DMS53 treated with DMSO at 0.1 percent for 48 hours (cell line): ENCODE measurements at regions not wholly inside any gene's neighbourhood (a gene's known extent, or its start where the extent isn't known, plus 50 kb on each side); places are given as distances from the start of the nearest gene placed in this dataset.
"Not testable (repeated sequence)": the region's sequence is repeated elsewhere in the genome, so short reads cannot be mapped to it uniquely, and the experiment has no call there.

Source experiments
- DNase-seq: peaks from one replicate; lab custom pipeline; 2025; ENCODE audit not compliant: unreplicated experiment; lab: John Stamatoyannopoulos, UW

DNA sequence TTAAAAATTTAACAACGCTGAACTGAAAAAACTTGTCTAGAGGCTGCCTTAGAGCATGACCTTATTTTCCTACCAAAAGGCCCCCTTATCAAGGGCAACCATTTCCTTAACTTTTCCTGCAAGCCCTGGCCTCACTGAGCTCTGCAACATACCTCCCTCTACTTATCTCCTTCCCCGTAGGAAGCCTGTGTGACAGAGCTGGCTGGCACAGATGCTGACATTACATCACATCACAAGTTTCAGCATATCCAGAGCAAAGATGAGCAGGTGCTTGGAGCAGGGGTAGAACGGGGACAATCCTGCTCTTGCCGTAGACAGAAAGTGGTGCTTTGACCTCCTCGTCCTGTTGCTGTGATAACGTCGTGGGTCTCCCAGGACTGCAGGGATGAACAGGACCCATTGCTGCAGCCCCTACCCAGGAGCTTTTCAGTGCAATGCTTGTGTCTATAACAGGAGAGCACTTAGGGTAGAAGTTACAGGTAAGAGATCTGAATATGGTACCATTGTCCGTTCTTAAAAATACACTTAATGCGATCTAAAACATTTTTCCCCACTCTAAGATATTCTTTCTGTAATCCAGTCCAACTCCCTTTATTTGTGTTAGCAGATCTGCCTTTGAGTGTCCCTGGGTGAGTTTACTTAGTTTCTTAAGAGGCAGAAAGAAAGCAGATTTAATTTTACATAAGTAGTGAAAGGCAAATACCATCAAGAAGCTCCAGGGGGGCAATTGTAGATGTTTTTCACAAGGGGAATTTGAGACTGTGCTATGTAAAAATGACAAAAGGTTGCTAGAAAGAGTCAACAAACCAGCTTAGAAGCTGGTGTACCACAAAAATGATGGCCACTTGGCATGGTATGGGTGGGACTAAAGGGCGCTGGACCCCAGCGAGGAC lies 101.9 kb upstream of the EFNA5 start:
- no peak for DNase-seq

DNA sequence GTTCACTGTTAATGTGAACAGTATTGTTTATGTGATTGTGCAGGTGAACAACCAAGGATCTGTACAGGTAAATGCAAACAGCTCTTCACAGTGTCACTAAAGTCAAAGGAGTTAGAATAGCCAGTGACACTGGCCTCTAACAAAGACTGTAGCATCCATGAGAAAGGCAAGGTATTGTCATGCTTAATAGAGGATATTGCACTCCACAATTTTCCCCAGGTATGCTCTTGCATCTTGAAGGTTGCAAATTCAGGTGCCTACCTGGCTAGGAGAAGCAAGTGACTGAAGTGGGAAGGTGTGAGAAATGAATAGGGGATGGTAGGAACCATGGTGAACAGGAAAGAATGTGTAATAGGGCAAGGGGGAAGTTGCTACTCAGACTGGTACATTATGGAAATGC lies 101.2 kb upstream of the EFNA5 start:
- no peak for DNase-seq

DNA sequence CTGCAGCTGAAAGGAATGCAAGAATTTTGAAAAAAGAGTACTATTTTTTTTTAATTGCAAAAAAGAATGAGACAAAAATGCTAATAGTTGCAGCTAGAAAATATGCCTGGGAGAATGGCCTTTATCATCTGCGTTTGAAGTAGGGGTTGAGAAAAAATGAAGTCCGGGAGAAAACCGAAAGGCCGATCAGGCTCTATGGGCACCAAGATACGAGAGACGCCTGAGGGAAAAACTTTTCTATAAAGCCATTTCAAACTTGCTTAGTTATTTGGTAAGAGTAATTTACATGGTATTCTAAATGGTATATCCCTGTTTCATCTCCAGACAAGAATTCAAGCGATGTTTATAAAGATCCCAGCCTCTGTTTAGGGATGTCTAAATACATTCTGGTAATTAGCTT lies 99.3 kb upstream of the EFNA5 start:
- no peak for DNase-seq

DNA sequence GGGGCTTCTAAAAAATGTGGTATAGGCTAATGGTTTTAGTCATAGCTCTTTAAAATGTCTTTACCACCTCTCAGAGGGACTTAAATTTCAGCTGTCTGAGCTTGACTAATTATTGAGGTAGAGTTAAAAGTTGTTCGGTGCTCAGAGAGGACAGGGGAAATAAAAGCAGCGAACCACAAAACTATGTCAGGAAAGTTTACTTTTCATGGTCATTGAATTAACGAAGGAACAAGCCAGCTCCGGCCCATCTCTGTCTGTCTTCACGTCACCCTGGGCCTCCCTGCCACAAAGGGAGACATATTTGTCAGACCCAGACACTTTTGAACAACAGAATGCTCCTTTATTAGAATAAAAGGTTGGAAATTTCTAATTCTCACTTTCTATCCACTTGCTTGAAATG lies 98.8 kb upstream of the EFNA5 start:
- DNase-seq = no peak

DNA sequence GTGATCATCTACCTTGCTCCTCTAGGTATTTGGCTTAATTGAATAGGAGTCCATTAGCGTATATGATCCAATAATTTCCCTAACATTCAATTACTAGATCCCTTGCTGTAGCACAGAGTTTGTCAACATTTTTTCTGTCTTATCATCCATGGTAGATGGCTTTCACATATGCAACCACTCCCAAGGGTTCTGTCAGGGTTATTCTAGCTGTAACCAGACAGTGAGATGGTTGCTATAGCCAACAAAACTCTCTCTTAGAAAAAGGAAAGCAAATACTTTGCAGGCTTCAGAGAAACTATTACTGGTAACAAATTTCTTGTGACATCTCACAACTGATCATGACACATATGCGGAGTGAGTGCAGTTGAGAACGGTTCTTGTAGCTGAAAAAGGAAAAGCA lies 96.2 kb upstream of the EFNA5 start:
- no peak for DNase-seq

DNA sequence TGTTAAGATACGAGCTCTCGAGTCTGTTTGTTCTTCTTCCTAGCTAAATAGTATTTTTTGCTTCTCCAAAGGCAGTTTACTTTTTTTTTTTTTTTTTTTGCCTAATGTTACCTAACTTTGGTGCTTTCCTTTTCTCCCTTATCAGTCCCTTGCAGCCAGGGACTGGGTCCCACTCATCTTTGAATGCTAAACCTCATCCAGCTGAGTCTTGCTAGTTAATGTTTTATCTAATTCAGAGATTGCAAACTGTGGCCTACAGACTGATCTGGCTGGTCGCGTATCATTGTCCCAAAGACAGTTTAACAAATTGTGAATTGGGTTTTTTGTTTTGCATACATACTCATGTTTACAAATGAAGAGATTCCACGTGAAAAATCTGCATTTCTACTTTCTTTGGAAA lies 95.7 kb upstream of the EFNA5 start:
- no peak for DNase-seq

DNA sequence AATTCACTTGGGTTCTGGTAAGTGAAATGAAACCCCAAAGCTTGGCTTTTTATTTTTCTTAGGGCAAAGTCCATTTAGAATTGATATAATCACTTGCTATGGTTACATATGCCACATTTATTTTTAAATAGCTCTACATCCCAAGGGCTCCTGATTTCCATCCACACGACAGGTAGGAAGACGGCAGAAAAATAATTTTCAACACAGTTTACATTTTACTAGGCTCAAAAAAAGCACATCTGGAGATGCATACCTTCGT lies 95.0 kb upstream of the EFNA5 start:
- no peak for DNase-seq

DNA sequence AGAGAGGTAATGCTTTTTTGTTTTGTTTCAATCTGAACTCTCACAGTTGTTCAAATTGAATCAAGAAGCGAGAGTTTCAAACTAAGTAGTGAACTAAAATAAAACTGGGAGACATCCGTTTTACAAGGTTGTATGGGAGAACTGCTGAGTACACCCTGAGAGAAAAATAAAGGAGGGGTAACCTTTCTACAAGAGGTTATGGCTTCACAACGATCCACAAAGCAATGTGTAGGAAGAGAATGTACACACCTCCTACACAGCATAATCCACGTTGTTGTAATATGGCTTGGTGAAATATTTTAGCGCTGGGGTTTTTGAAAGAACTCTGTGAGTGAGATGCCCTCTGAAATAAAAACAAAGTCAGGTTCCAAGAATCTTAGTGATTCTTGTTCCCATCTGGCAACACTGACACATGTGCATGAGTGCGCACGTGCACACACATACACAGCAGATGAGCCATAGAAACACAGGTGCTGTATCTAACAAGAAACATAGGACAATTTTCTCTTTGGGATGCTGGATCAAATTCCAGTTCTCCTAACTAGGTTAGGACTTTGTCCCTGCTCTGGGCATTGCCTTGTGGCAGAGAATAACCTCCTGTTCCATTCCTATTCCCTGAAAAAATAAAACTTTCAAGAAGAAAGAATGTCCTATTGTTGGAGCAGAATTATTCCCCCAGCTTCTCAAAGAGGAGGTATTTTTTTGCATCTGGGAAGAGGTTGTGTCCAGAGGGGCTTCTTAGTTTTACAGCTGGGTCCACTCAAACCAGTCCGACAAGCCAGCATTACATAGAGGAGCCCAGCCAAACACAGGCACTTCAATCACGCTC lies 94.5 kb upstream of the EFNA5 start:
- no peak for DNase-seq

DNA sequence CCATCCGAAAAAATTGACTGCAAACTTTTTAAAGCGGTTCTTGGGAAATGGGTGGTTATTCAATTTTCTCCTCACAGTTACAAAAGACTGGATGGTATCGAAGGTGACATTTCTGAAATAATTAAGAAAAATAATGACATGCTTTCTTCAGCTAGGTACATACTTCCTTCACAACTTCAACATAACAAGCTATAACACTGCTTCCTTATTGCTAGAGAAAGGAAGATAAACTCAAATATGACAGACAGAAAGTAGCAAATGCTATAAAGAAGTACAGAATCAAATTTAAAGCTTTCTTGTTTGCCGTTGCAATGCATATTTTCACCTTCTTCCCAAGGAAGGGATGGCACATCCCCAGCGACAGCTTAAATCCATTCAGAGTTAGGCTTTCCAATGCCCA lies 93.5 kb upstream of the EFNA5 start:
- no peak for DNase-seq

DNA sequence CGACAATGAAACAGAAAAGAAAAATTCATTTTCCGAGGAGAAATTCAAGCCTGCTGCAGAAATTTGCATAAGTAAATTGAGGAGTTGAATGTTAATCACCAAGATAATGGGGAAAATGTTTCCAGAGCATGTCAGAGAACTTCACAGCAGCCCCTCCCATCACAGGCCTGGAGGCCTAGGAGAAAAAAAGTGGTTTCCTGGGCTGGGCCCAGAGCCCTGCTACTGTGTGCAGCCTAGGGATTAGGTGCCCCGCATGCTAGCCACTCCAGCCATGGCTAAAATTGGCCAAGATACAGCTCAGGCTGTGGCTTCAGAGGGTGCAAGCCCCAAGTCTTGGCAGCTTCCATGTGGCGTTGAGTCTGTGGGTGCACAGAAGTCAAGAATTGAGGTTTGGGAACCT lies 82.7 kb upstream of the EFNA5 start:
- DNase-seq = no peak

DNA sequence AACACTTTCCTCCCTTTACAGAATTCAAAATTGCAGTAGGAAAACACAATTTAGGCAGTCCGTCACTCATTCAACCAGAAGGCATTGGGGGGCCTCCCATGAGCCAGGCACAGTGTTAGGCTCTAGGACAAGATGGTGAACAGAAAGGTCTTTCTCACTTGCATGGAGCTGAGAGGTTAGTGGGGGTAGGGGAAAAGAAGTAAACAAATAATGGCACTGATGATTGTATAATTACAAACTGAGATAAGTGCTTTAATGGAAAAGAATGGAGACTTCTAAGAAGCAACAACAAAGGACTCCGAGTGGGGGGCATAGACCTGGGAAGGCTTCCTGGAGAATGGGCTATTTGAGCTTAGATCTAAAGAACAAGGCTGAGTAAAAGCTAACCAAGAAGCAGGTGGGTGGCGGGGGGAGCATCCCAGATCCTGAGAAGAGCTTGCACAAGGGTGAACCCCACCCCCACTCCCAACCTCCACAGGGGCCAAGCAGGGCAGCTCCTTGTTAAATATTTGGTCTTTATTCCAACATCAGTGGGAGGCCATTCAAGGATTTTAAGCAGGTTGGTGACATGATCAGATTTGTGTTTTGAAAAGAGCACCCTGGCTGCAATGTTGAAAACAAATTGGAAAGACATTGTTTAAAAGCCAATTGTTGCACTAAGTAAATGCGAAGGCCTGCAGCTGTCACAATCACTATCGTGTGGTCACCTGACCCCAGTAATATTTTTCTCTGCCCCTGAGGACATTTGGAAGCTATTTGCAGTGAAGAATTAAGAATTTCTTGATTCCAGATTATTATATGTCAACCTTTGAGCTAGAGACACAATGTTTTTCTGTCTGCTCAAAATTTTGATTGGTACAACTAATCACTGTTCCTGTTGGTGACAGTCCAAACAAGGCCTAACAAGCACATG lies 73.9 kb upstream of the EFNA5 start:
- DNase-seq = no peak

DNA sequence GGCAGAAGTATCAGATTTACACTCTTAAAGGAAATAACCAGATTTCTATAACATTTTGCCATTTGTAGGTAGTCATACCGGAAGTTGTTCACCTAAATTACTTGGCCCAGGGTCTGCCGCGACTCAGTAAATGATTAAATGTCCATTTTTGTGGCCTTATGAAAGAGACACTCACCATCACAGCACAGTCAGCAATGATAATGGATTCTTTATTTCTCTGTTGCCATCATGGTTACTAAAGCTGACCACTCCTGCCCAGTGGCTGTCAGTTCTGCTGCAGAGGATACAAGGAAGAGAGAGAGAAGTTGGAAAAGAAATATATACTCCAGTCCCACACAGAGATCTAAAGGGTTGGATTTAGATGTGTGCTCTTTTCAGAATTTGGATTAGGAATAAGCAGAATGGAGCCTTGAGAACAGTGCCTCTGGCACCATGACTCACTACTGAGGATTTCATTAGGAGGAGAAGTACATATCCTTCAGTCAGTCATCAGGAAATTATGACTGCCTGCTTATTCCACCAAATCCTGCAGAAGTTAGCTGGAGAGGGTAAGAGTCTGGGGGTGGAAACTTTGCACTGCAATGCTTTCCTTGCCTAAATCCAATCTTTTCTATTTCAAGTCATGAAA lies 72.8 kb upstream of the EFNA5 start:
- DNase-seq = no peak

DNA sequence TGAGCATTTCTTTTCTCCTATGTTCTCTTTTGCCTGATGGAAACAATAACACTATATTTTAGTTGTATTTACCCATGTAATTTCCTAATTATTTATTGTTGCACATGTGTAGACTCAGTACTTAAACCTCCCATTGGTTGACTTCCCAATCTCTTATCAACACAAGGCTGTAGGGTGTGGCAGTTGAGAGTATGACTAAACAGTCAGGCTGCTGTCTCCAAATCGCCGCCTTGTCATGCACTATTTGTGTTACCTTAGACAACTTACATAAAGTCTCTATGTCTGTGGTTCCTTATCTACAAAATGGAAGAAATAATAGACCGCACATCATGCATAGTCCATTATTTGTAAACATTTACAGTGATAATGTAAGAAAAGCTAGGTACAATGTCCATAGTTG lies 68.9 kb upstream of the EFNA5 start:
- no peak for DNase-seq

DNA sequence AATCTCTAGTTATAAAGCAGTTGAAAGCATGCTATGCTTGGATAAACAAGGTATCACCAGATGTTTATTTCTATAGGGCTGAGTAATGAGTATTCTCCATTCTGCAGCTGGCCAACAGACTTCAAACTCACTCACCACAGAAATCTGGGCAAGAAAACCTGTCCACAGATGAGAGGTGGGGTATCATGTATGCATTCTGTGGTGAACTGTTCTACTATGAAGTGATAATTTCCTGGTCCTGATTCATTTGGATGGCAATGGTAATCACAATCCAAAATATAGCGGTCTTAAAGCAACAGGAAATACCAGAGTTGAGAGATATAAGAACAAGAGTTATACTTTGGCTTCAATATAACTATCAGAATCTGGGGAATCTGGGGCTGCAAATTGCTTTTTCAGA lies 65.9 kb upstream of the EFNA5 start:
- DNase-seq = no peak

DNA sequence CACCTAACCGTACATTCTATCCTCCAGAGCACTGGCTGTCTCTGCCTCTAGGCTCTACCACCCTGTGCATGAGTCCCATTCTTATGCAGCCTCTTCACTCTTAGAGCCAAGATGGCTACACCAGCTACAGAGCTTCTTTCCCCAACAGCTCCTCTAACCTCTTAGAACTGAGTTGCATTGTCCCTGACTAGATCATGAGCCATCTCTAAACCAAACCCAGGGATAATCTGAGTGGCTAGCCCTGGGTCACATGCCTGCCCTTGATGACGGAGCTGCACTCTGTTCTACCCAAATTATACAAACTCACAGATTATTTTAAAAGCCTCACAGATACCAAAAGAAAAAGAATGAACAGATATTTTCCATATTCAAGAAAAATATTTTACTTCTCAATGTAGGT lies 65.4 kb upstream of the EFNA5 start:
- not testable (repeated sequence) for DNase-seq

DNA sequence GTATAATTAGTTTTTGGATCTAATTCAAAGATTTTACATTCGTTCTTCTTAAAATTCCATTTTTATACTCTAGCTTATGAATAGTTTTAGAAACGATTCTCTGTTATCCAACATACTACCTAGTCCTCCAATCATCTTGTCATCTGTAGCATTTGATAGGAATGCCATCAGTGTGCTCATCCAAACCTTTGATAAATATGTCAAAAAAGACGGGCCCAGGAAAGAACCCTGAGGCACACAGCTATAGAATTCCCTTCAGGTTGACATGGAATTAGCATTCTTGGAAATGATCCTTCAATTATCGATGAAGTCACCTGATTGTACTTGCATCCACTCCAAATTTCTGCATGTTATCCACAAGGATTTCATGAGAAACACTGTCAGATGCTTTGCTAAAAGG lies 64.8 kb upstream of the EFNA5 start:
- DNase-seq = no peak

DNA sequence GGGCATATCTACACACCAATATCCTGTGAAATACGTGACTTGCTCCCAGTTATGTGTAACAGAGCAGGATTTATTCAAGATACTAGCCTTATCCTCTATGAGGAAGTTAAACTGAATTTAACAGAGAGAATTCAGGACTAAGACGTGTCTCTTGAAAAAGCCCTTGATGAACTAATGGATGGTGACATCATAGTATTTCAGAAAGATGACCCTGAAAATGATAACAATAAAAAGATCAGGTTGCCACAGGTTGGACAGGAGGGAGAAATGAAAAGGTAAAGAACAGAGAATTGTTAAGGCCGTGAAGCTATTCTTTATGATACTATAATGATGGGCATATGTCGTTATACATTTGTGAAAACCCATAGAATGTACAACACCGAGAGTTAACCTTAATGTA lies 56.2 kb upstream of the EFNA5 start:
- no peak for DNase-seq

DNA sequence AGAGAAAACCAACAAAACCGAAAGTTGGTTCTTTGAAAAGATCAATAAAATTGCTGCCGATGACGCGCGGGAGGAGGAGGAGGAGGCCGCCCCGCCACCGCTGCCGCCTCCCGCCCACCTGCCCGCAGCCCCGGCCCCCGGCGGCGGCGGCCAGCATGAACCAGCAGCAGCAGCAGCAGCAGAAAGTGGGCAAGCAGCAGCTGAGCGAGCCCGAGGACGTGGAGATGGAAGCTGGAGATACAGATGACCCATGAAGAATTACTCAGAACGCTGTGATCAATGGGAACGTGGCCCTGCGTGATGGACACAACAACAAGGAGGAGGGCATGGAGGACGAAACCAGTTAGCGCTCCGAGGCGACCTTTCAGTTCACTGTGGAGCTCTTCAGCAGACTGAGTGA lies 53.9 kb upstream of the EFNA5 start:
- DNase-seq = no peak

DNA sequence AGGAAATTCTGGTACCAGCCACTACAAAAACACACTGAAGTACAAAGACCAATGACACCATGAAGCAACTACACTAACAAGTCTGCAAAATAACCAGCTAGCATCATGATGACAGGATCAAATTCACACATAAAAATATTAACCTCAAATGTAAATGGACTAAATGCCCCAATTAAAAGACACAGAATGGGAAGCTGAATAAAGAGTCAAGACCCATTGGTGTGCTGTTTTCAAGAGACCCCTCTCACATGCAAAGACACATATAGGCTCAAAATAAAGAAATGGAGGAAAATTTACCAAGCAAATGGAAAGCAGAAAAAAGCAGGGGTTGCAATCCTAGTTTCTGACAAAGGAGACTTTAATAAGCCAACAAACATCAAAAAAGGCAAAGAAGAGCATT lies 50.5 kb upstream of the EFNA5 start:
- not testable (repeated sequence) for DNase-seq
